ENCODE measurements at regions not wholly inside any gene's neighbourhood (a gene's known extent, or its start where the extent isn't known, plus 50 kb on each side); places are given as distances from the start of the nearest gene placed in this dataset.

- no peak for DNase-seq (ENCODE audit: low read depth)
- TF ChIP-seq CTCF (IDR thresholded peaks at IDR 0.05; ENCODE audit: control insufficient read depth, insufficient read depth, low read depth, low read length, missing control alignments) = no peak
- no peak overlapping the region for H3K4me3 ChIP-seq (ENCODE audit: control insufficient read depth, low read depth, low read length)
Observed at GRCh38 chr14:81970307-81970706, 436.7 kb upstream of the SEL1L start.

GRCh38 chr14:81971911-81972310, 438.3 kb upstream of the SEL1L start:
- TF ChIP-seq CTCF (IDR thresholded peaks at IDR 0.05; ENCODE audit: control insufficient read depth, insufficient read depth, low read depth, low read length, missing control alignments) = no peak
- H3K4me3 ChIP-seq (ENCODE audit: control insufficient read depth, low read depth, low read length) = no peak overlapping the region
- DNase-seq (ENCODE audit: low read depth) = no peak

GRCh38 chr14:81972601-81973000, 438.9 kb upstream of the SEL1L start:
- DNase-seq (ENCODE audit: low read depth) = no peak
- TF ChIP-seq CTCF (IDR thresholded peaks at IDR 0.05; ENCODE audit: control insufficient read depth, insufficient read depth, low read depth, low read length, missing control alignments) = no peak
- no peak overlapping the region for H3K4me3 ChIP-seq (ENCODE audit: control insufficient read depth, low read depth, low read length)

- DNase-seq (ENCODE audit: low read depth) = no peak
- no peak overlapping the region for H3K4me3 ChIP-seq (ENCODE audit: control insufficient read depth, low read depth, low read length)
- no peak for TF ChIP-seq CTCF (IDR thresholded peaks at IDR 0.05; ENCODE audit: control insufficient read depth, insufficient read depth, low read depth, low read length, missing control alignments)
Observed at GRCh38 chr14:81974543-81974942, 440.9 kb upstream of the SEL1L start.

GRCh38 chr14:81980601-81981306, 447.1 kb upstream of the SEL1L start:
- TF ChIP-seq CTCF (IDR thresholded peaks at IDR 0.05; ENCODE audit: control insufficient read depth, insufficient read depth, low read depth, low read length, missing control alignments) = no peak
- no peak for DNase-seq (ENCODE audit: low read depth)
- H3K4me3 ChIP-seq (ENCODE audit: control insufficient read depth, low read depth, low read length) = no peak overlapping the region

- no peak for TF ChIP-seq CTCF (IDR thresholded peaks at IDR 0.05; ENCODE audit: control insufficient read depth, insufficient read depth, low read depth, low read length, missing control alignments)
Observed at GRCh38 chr14:81981307-81981675, 447.6 kb upstream of the SEL1L start.

More at GRCh38 chr14:81981307-81981675, 447.6 kb upstream of the SEL1L start:
- no peak for DNase-seq (ENCODE audit: low read depth)
- no peak overlapping the region for H3K4me3 ChIP-seq (ENCODE audit: control insufficient read depth, low read depth, low read length)
